Stomach (tissue), 8 donors: ENCODE measurements at regions not wholly inside any gene's neighbourhood (a gene's known extent, or its start where the extent isn't known, plus 50 kb on each side); places are given as distances from the start of the nearest gene placed in this dataset.
"Not testable (repeated sequence)": the region's sequence is repeated elsewhere in the genome, so short reads cannot be mapped to it uniquely, and the experiment has no call there.

Experiments used
- DNase-seq, 2 donors: peaks; one replicate each; pipeline versions ENCODE4 v3.0.0 to v3.0.0-alpha.2; 2013 to 2019
- H3K27ac ChIP-seq, 5 donors: fragments of 200-600 bp in 4 of 5; sonication (generic) in 4 of 5; one replicate each; pipeline ENCODE4 v1.5.1; 2013 to 2019; ENCODE audit warnings: mild to moderate bottlenecking in 1 of 5, moderate library complexity in 1 of 5
- H3K27me3 ChIP-seq, 3 donors: fragments of 200-600 bp; sonication (generic); one replicate each; pipeline ENCODE4 v1.5.1; 2017 to 2019; ENCODE audit warnings: mixed run types in 1 of 3
- H3K36me3 ChIP-seq, 4 donors: fragments of 200-600 bp; sonication (generic); 1 replicate in 3 of 4; 2 replicates in 1 of 4; pipeline ENCODE4 v1.5.1; 2016 to 2019
- H3K4me1 ChIP-seq, 4 donors: fragments of 200-600 bp; sonication (generic); one replicate each; pipeline ENCODE4 v1.5.1; 2016 to 2019
- H3K4me3 ChIP-seq, 4 donors: fragments of 200-600 bp; sonication (generic) in 3 of 4; one replicate each; pipeline ENCODE4 v1.5.1; 2016 to 2019; ENCODE audit warnings: mild to moderate bottlenecking in 1 of 4
- H3K9me3 ChIP-seq, 4 donors: fragments of 200-600 bp; sonication (generic); one replicate each; pipeline ENCODE4 v1.5.1; 2016 to 2019
- CTCF ChIP-seq, 7 experiments: fragments of 450-650 bp in 4 of 7; fragments of 200-600 bp in 3 of 7; sonication (generic) in 3 of 7; IDR thresholded peaks; one replicate each; pipeline ENCODE4 v1.5.1; 2016 to 2019; ENCODE audit warnings: antibody characterized with exemption in 7 of 7, control low read depth in 2 of 7, mild to moderate bottlenecking in 1 of 7
- EP300 ChIP-seq: sonication (generic); formaldehyde crosslinking; IDR thresholded peaks from one replicate; pipeline ENCODE4 v1.6.1; 2017; ENCODE audit warnings: antibody characterized with exemption
- POLR2A ChIP-seq, 4 donors: fragments of 450-650 bp; IDR thresholded peaks; one replicate each; pipeline ENCODE4 v1.6.1; 2016; ENCODE audit warnings: antibody characterized with exemption in 4 of 4, control low read depth in 2 of 4, mild to moderate bottlenecking in 1 of 4, moderate library complexity in 1 of 4
- POLR2AphosphoS5 ChIP-seq, 3 donors: sonication (generic); formaldehyde crosslinking; IDR thresholded peaks; one replicate each; pipeline ENCODE4 v1.6.1; 2016; ENCODE audit warnings: antibody characterized with exemption in 3 of 3
- whole genome bisulfite sequencing, 5 donors: extraction: QIAGEN DNeasy Blood & Tissue Kit in 3 of 5; methylation state at CpG; one replicate each; pipeline versions ENCODE4 v1.1.5 to v1.1.7; 2013 to 2018; 5-methylcytosine and 5-hydroxymethylcytosine counted together
- intact Hi-C: fragments of 100-400 bp; cut with DNase I; formaldehyde crosslinking; loops from one replicate; pipeline ENCODE4 v1.15.1; 2023; ENCODE audit warnings: low total_unique reads
- donor health status: healthy with polysubstance abuse.
- donor health status: Bipolar disorder and iron deficiency.
- donor health status: healthy.

DNA sequence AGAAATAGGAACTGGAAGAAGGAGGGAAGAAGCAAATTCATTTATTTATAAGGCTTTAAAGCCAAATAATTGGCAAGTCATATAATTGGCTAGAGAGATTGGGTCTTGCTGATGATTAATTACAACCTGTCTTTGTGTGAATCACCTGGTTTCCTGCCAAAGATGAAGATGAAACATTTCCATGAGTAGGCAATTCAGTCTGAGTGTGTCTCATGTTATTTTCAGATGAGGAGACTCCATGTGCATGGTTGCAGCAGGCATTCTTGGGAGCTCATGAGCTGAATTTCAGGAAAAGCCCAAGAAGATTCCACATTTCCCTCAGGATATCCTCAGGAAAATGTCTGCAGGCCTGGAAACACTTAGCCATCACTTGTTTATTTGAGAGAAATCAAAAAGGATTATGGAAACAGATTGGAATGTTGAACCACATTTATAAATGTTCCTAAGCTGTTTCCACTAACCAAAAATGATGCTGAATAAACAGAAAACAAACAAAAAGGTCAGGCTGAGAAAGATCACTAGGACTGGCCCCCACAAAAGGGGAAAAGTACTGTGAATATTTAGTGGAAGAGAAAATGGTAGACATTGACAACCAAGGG, 632.7 kb upstream of the AMELY start:
- Histone ChIP-seq H3K9me3 (no peaks in the 10 kb centered on the region), H3K4me1 (no peaks in the 10 kb centered on the region), H3K27me3 (no peaks in the 10 kb centered on the region), H3K4me3 (no peak overlapping the region), H3K36me3 (no peaks in the 10 kb centered on the region), H3K27ac (no peak overlapping the region)
- intact Hi-C loops, result no loop called here
- TF ChIP-seq POLR2A (IDR thresholded peaks at IDR 0.05) (no peak), EP300 (no peak), POLR2AphosphoS5 (IDR thresholded peaks at IDR 0.05) (no peak), CTCF (IDR thresholded peaks at IDR 0.05) (no peak)
- DNase-seq, result no peak

GRCh38 chrY:7543506-7543905, 632.0 kb upstream of the AMELY start:
- no peak for DNase-seq
- H3K36me3 ChIP-seq, result no peaks in the 10 kb centered on the region
- H3K4me1 ChIP-seq, result no peaks in the 10 kb centered on the region
- no peak overlapping the region for H3K27ac ChIP-seq
- intact Hi-C loops, result no loop called here
- TF ChIP-seq CTCF (IDR thresholded peaks at IDR 0.05) (no peak), POLR2A (IDR thresholded peaks at IDR 0.05) (no peak), EP300 (no peak)
- no peaks in the 10 kb centered on the region for H3K9me3 ChIP-seq
- H3K4me3 ChIP-seq, result no peak overlapping the region
- H3K27me3 ChIP-seq, result no peaks in the 10 kb centered on the region

- no peak overlapping the region for H3K27ac ChIP-seq
- H3K4me3 ChIP-seq, result no peak overlapping the region
- TF ChIP-seq POLR2A (IDR thresholded peaks at IDR 0.05) (no peak), EP300 (no peak), CTCF (IDR thresholded peaks at IDR 0.05) (no peak), POLR2AphosphoS5 (IDR thresholded peaks at IDR 0.05) (no peak)
- intact Hi-C loops, result no loop called here
- H3K27me3 ChIP-seq, result no peaks in the 10 kb centered on the region
- no peaks in the 10 kb centered on the region for H3K4me1 ChIP-seq
- no peak for DNase-seq
- 76 to 90% (median 79%) methylated on average over 2 of the region's 2 CpGs; no CpG with 5 or more reads in 2 of the 5 donors for WGBS, 5 donors
- H3K36me3 ChIP-seq, result no peaks in the 10 kb centered on the region
- no peaks in the 10 kb centered on the region for H3K9me3 ChIP-seq
These were observed 630.8 kb upstream of the AMELY start for GRCh38 chrY:7542256-7542858.

DNA sequence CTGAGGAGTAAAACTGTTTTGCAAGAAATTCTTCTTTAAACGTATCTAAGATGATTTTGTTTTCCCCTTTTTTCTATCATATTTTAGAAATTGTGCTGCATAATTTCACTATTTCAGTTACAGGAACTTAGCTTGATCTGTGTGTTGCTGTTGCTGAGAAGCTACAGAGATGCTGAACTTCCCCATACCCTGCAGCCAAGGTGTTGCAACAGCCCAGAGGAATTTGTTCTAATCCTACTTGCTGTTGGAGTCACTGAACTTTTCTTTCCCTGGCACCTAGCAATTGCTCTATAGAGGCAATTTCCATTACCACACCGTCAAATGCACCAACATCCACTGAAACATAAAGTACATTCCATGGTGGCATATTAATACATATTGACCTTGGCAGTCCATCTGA, 617.8 kb upstream of the AMELY start:
- Histone ChIP-seq H3K9me3 (no peaks in the 10 kb centered on the region), H3K4me3 (no peak overlapping the region), H3K4me1 (no peaks in the 10 kb centered on the region), H3K36me3 (no peaks in the 10 kb centered on the region), H3K27ac (no peak overlapping the region), H3K27me3 (no peaks in the 10 kb centered on the region)
- intact Hi-C loops, result no loop called here
- DNase-seq, result no peak
- TF ChIP-seq POLR2A (IDR thresholded peaks at IDR 0.05), result no peak
- TF ChIP-seq POLR2AphosphoS5 (IDR thresholded peaks at IDR 0.05), result no peak
- no peak for TF ChIP-seq EP300
- no peak for TF ChIP-seq CTCF (IDR thresholded peaks at IDR 0.05)
- WGBS, 5 donors, result 67 to 87% (median 73%) methylated on average over 2 of the region's 2 CpGs; no CpG with 5 or more reads in 2 of the 5 donors

- H3K4me1 ChIP-seq, intact Hi-C loops, DNase-seq, H3K36me3 ChIP-seq, H3K4me3 ChIP-seq, H3K27me3 ChIP-seq, H3K27ac ChIP-seq, H3K9me3 ChIP-seq: not testable (repeated sequence)
- 72 to 78% (median 74%) methylated on average over 4 of the region's 4 CpGs; no CpG with 5 or more reads in 2 of the 5 donors for WGBS, 5 donors
These were observed 616.0 kb upstream of the AMELY start for GRCh38 chrY:7527568-7527967.
